ENCODE measurements at regions not wholly inside any gene's neighbourhood (a gene's known extent, or its start where the extent isn't known, plus 50 kb on each side); places are given as distances from the start of the nearest gene placed in this dataset.
"Not testable (repeated sequence)": the region's sequence is repeated elsewhere in the genome, so short reads cannot be mapped to it uniquely, and the experiment has no call there.

DNA sequence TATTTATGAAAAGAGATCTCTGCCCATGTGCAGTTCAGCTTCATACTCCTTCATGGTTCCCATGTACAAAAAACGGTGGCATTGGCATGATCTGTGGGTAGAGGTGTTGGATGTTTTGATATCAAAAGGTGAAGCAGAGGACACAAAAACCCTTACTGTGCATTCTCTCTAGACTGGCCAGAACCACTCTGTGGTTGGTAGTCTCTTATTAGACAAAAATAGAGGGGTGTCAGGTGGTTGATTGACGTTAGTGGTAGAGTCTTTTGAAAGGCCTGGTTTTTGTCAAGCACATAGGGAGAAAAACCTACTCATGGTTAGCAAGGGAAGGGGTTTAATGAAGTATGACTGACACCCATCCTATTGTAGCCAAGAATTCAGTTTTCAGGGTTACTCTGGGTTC lies 400.0 kb upstream of the TMPRSS15 start:
- no peak for DNase-seq (ENCODE audit: extremely low read depth, low read depth)

DNA sequence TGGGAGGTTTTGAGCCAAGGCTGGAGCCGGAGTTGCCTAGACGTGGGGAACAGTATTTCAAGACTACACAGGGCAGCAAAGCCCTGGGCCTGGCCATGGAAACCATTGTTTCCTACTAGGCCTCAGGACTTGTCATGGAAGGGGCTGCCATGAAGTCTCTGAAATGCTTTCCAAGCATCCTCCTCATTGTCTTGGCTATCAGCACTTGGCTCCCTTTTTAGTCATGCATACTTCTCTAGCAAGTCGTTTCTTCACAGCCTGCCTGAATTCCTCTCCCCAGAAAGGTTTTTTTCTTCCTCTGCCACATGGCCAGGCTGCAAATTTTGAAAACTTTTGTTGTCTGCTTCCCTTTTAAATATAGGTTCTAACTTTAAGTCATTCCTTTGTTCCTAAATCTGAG lies 406.6 kb upstream of the TMPRSS15 start:
- DNase-seq (ENCODE audit: extremely low read depth, low read depth) = no peak

DNA sequence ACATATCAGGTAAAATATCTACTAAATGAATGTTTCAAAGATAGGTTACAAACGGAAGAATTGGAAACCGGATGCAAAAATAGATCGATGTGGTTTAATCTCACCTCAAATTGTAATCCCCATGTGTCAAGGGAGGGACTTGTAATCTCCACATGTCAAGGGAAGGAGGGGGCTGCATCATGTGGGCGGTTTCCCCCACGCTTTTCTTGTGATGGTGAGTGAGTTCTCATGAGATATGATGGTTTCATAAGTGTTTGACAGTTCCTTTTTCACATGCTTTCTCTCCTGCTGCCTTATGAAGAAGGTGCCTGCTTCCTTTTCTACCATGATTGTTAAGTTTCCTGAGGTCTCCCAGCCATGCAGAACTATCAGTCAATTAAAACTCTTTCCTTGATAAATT lies 408.7 kb upstream of the TMPRSS15 start:
- DNase-seq (ENCODE audit: extremely low read depth, low read depth) = no peak

DNA sequence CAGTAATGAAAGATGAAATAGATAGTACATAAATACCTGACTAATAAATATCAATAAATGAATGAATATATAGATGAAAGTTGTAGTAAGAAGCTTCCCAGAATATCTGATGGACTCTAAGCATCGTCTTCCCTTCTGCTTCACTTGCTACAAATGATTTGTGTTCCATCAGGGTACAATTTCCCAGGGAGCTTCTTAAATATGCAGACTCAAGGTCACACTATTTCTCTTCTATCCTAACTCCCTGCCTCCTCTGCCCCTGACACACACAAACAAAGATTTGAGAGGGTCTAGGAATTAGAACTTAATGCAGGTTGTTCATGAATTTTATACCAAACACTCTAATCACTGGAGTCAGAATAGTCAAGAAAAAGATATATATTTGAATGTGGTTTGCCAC lies 415.9 kb upstream of the TMPRSS15 start:
- no peak for DNase-seq (ENCODE audit: extremely low read depth, low read depth)

DNA sequence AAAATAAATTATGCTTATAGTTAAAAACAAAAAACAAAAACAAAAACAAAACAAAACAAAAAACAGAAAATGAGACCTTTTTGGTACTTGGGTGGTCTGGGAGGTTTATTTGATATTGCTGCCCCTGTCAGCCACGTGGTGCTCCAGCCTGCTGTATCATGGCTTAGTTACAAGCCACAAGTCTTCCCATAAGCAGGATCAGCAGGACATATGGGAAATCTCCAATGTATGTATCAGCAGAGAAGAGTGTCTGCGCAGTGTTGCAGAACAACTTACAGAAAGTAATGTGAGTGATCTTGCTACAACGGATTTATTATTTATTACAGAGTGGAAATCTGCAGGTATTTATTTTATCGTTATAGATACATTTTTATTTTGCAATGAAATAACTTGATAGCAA lies 423.0 kb upstream of the TMPRSS15 start:
- no peak for DNase-seq (ENCODE audit: extremely low read depth, low read depth)

DNA sequence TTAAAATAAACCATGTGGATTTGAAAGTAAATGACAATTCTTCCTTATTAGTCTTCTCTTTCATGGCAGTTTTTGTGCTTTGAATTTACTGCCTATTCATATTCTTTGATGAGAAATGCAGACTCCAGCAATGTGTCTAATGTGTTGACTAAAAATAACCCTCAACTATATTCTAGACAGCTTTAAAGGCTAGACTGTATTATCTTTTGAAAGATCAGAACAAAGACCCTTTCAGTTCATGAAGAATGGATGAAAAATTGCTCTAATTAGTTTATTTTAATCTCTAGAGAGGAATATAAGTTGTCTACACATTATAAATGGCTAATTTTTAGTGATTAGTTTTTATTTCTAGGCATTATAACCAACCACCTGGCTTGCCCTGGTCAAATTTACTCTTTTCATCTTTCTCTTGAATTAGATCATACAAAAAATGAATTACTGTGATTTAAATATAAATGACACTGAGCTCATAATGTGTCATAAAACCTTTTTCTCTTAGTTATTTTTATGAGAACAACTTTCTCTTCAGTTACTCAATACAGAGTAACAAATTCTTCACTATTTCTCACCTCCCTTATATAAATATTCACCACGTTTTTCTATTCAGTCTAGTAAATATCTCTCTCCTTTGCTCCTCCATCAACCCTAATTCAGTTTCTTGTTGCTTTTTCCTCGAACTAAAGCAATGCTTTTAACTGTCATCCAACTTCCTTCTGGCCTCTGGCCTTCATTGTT lies 428.5 kb upstream of the TMPRSS15 start:
- DNase-seq (ENCODE audit: extremely low read depth, low read depth) = no peak

DNA sequence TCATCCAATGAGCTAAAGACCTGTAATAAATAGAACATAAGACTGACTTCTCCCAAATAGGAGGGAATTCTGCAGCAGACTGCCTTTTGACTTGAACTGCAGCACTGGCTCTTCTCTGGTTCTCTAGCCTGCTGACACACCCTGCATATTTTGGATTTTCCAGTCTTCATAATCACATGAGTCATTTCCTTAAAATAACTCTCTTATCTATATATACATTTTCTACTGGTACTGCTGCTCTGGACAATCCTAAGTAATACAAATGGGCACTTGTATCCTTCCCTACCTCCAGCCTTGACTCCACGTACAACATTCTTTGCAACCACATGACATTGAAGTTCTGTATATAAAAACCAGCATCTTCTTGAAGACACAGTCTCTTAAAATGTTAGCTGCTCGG lies 429.4 kb upstream of the TMPRSS15 start:
- DNase-seq (ENCODE audit: extremely low read depth, low read depth) = peak; percentile 6

DNA sequence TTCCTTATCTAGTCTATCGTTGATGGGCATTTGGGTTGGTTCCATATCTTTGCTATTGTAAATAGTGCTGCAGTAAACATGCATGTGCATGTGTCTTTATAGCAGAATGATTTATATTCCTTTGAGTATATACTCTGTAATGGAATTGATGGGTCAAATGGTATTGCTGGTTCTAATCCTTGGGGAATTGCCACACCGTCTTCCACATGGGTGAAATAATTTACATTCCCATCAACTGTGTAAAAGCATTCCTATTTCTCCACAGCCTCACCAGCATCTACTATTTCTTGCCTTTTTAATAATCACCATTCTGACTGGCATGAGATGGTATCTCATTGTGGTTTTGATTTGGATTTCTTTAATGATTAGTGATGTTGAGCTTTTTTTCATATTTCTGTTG lies 430.5 kb upstream of the TMPRSS15 start:
- not testable (repeated sequence) for DNase-seq (ENCODE audit: extremely low read depth, low read depth)

DNA sequence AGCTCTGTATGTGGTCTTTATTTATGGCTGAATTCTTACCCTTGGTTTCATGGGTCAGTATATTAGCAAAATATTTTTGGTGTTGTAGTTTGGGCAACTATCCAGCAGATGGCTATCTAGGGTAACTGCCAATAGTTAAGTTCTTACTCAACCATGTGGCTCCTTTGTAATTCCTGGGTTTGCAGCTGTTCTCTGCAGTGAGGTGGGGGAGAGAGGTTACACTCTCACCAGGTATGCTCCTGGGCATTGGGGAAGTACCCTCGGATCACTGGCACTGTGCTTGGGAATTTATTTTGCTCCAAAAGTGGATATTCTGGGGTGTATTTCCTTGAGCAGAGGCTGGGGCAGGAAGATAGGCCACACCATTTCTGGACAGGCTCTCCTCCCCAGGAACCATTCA lies 436.7 kb upstream of the TMPRSS15 start:
- no peak for DNase-seq (ENCODE audit: extremely low read depth, low read depth)

DNA sequence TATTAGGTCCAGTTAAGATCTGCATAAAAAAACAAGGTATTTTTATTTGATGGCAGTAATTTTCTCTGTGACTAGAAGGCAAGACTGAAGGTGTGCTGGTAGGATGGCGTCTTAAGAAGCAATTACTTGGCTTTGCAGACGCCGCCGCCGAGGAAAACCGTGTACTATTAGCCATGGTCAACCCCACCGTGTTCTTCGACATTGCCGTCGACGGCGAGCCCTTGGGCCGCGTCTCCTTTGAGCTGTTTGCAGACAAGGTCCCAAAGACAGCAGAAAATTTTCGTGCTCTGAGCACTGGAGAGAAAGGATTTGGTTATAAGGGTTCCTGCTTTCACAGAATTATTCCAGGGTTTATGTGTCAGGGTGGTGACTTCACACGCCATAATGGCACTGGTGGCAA lies 454.0 kb upstream of the TMPRSS15 start:
- DNase-seq (ENCODE audit: extremely low read depth, low read depth) = not testable (repeated sequence)

DNA sequence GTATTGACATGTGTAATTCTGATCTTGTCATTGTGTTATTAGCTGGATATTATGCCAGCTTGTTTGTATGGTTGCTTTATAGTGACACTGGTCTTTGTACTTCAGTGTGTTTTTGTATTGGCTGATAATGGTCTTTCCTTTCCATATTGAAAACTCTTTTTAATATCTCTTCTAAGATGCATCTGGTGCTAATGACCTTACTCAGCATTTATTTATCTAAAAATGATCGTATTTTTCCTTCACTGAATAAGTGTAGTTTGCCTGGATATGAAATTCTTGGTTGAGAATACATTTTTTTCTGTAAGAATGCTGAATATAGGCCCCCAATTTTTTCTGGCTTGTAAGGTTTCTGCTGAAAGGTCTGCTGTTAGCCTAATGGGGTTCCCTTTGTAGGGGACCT lies 465.5 kb upstream of the TMPRSS15 start:
- DNase-seq (ENCODE audit: extremely low read depth, low read depth) = no peak

DNA sequence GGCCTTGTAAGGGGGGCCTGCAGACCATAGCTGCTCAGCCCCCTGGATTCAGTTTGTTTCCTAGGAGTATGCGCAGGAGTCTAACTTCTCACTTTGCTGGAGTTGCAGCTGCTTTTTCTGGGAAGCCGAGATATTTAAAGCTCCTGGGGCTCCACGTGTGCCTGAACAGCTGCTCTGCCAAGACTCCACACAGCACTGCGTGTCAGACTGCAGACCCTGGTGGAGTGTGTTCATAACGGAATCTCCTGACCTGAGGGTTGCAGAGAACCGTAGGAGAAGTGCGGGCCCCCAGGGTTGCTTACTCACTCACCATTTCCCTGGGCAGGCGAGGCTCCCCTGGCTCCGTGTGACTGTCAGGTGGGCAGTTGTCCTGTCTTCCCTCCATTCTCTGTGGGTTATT lies 474.3 kb upstream of the TMPRSS15 start:
- no peak for DNase-seq (ENCODE audit: extremely low read depth, low read depth)

DNA sequence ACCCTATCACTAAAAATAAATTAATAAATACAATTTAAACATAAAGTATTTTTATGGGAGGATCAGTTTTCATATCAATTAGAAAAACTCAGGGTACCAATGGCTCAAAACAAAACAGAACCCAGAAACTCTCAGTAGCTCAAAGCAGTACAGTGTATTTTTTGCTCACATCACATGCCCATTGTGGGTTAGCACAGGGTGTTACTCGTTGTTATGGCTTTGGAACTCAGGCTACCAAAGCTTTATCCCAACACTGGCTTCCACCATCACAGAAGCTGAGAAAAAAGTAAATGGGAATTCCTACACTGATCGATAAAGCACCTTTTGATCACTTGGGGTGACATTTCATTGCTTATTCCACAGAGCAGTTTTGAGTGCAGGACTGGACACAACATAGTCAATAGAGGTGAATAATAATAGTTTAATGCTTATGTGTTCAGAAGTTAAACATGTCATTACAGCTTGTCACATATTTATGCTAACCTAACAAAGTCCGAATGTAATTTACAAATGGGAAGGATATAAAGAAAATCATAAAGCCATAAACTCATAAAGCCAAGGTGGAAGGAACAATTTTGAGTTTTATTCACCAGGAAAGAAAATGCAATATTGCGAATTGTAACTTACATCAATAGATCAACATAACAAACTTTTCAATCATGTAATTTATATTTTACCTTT lies 484.5 kb upstream of the TMPRSS15 start:
- DNase-seq (ENCODE audit: extremely low read depth, low read depth) = no peak

DNA sequence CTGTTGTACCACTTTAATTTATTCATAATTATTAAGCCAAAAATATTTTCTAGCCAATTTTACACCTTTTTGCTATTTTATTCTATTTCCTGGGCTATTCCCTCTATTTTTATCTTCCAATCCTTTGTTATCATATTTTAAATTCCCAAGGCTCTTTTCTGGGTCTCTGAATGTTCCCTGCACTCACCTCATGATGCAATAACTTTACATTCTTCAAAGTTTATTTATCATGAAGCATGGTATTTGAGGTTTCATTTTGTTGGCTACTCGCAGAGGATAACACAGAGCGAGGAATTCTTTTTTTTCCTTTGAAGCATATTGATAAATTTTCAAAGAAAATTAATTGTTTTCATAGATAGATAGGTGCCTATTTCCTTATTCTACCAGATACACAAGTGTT lies 489.8 kb upstream of the TMPRSS15 start:
- no peak for DNase-seq (ENCODE audit: extremely low read depth, low read depth)

DNA sequence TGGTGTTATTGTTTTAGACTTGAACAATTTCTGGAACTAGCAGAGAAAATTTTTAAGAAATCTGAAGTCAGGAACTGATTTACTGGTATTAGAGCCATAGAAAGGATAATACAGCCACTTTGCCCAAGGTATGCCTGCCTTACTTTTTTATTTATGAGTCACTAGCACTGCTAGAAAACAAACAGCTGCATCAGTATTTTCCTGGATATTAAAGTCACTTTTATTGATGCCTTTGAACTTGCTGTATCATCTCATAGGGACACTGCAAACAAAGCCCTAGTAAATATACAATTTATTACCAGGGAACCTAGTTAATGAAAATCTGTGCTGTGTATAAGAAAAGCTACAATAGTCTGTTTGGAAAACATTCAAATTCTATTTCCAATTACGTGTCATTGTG lies 490.8 kb upstream of the TMPRSS15 start:
- DNase-seq (ENCODE audit: extremely low read depth, low read depth) = no peak

DNA sequence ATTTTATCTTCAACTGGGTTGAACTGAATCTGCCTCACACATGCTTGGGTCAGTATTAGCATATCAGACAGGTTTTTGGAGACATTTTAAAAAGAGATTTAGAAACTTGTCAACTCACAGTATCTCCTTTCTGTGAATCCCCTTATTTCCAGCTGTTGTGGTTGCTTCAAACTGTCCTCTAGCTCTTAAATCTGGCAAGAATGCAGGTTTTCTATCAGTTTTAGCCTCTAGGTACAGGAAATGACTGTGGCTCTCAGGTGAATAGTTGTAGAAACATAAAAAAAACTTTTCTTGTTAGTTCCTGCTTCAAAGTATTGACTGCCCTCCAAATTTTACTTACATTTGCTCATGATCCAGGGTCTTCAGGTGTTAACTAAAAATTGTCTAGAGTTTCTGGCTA lies 495.7 kb upstream of the TMPRSS15 start:
- DNase-seq (ENCODE audit: extremely low read depth, low read depth) = no peak

DNA sequence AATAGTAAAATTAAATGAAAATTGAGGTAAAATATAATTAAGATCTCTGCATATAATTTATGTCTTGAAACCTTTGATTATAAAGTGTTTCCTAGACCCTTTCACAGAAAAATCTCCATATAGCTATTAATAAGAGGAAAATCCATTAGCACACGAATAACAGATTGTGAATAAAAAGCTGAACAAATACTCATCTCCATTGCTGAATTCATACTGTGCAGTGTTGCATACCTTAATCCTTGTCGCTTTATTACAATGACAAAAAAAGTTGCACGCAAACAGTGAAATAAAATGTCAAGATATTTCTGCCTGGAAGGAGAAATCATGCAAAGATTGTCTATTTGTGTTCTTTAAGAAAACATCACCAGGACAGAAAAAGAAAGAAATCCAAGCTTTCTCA lies 499.1 kb upstream of the TMPRSS15 start:
- no peak for DNase-seq (ENCODE audit: extremely low read depth, low read depth)

DNA sequence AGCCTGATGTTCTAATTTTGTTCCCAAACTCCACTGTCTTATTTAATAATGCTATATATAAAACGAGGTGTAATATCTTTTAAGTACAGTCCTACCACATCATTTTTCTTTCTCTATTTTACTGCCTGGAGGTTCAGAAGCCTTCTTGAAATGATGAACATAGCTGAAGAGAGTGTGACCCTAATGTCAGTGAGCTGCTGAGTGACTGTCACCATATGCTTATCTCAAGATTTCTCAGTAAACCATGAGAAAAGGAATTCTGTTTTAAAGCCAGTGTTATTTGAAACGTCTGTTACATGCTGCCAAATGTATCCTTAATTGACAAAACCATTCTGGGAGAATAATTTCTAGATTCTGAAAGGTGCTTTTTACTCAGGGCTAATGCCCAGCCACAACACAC lies 503.5 kb upstream of the TMPRSS15 start:
- no peak for DNase-seq (ENCODE audit: extremely low read depth, low read depth)

DNA sequence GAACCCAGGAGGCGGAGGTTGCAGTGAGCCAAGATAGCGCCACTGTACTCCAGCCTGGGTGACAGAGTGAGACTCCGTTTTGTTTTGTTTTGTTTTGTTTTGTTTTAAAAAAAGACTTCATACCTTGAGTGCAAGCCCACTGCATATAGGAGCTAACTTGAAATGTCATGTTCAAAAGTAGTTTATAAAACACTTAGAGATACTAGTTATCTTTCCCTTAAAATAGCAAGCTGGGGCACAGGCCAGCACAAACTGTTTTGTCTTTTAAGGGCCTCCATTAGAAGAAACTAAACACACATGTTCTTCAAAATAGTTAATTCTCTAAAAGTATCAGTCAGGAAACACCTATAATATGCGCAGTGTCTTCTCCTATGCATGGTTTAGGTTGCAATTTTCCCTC lies 505.1 kb upstream of the TMPRSS15 start:
- no peak for DNase-seq (ENCODE audit: extremely low read depth, low read depth)

DNA sequence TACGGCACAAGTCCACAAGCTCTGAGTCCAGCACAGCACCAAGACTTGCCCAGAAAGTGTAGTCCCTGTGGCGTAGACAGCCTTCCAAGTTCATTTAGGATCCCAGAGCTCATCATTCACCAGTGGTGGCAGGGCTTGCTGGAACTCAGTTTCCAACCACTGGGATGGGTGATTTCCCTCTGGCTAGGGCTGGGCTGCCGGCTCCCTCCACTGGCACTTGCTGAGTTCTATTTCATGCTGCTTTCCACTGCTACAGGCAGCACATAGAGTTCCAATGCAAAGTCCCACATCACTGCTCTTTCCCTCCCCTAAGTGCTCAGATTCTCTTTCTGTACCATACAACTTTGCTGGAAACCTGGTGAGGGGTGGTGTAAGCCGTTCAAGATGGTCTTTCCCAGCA lies 510.3 kb upstream of the TMPRSS15 start:
- no peak for DNase-seq (ENCODE audit: extremely low read depth, low read depth)

DNA sequence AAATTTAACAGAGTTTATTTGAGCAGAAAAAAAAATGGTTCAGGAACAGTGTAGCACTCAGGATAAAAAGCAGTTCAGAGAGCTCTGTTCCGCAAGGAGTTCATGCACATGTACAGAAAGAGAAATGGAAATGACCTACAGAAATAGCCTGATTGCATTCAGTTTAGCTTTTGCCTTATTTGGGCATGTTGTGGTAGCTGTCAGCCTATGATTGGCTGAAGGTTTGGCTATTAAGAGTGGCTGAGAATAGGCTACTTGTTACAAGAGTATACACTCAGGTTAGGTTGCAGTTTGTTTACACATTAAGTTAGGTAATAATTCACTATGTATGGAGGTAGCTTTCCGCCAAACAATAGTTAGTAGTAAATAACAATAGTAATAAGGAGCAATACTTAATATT lies 511.0 kb upstream of the TMPRSS15 start:
- no peak for DNase-seq (ENCODE audit: extremely low read depth, low read depth)

DNA sequence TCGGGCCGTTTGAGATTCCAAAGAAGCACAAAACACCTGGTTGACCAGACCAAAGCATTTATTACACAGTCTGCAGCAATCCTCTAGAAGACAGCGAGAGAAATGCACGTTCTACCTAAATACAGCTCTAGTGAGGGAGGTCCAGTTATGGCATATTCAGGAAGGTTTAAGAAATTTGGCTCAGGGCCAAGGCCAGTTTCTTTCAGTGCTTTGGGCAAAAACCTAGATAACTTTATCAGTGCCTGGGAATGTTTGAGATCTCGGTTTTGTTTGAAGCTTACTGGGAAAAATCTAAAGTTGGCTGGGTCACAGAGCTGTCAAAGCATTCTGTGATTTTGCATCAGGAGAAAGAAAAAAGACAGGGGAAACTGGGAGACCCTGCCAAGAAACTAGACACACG lies 514.0 kb upstream of the TMPRSS15 start:
- DNase-seq (ENCODE audit: extremely low read depth, low read depth) = no peak

DNA sequence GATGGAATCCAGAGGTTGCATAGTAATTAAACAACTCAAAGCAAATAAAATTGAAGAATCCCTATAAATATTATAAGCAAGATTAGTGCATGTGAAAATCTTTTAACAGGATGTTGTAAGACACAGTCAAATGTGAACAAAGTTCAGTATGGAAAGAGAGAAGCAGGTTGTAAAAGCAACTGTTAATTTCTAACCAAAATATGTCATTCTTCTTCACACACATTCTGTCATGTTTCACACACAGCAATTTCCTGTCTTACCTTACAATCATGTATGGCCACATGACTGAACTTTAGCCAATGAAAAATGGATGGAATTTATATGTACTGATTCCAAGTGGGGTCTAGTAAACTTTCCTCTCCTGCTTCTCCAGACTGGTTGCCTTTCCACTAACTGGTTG lies 527.7 kb upstream of the TMPRSS15 start:
- DNase-seq (ENCODE audit: extremely low read depth, low read depth) = no peak

All from NCI-H460 (cell line).